ENCODE measurements at regions not wholly inside any gene's neighbourhood (a gene's known extent, or its start where the extent isn't known, plus 50 kb on each side); places are given as distances from the start of the nearest gene placed in this dataset.

GRCh38 chr1:89472886-89473417 is 51.7 kb upstream of the LRRC8B start:
- H3K9me3 ChIP-seq (ENCODE audit: control insufficient read depth, insufficient read depth, low read length), result no peaks in the 10 kb centered on the region
- no peak overlapping the region for H3K4me3 ChIP-seq (ENCODE audit: low read depth, low read length)
- CTCF ChIA-PET, result interaction anchor here (1.1 kb wide), 1 partner anchor 11 kb away, joined by 4 read pairs; no protein-coding TSS in a partner anchor
- POLR2A ChIA-PET, result no interaction called here
- no peak overlapping the region for H3K27ac ChIP-seq (ENCODE audit: low read depth, low read length)
- H3K27me3 ChIP-seq (ENCODE audit: control insufficient read depth, insufficient read depth, low read length), result peaks cover 3% of the 10 kb centered on the region
- no peak for TF ChIP-seq CTCF (IDR thresholded peaks at IDR 0.05; ENCODE audit: low read depth, low read length)
- DNase-seq (ENCODE audit: low read depth, low spot score), result no peak
